CD4-positive, alpha-beta T cell treated with Interleukin-17A for 4 hours (primary cell): ENCODE measurements at regions not wholly inside any gene's neighbourhood (a gene's known extent, or its start where the extent isn't known, plus 50 kb on each side); places are given as distances from the start of the nearest gene placed in this dataset.

Experiments used
- DNase-seq: peaks from one replicate; pipeline ENCODE4 v3.0.0-alpha.2; 2020; ENCODE audit warnings: mixed read lengths

- no peak for DNase-seq
Measured at GRCh38 chr4:24476282-24476681, 108.1 kb downstream of the DHX15 start.

GRCh38 chr4:24475756-24476155, 108.6 kb downstream of the DHX15 start:
- DNase-seq, result no peak

GRCh38 chr4:24473309-24473721, 111.0 kb downstream of the DHX15 start:
- peak; percentile 14 for DNase-seq

GRCh38 chr4:24472514-24473308, 111.6 kb downstream of the DHX15 start:
- peak; percentile 62 for DNase-seq

GRCh38 chr4:24472161-24472510, 112.2 kb downstream of the DHX15 start:
- DNase-seq, result no peak

GRCh38 chr4:24471486-24472160, 112.7 kb downstream of the DHX15 start:
- DNase-seq, result no peak

GRCh38 chr4:24470666-24471485, 113.5 kb downstream of the DHX15 start:
- peak; percentile 15 for DNase-seq

- DNase-seq, result no peak
Measured at GRCh38 chr4:24468071-24468470, 116.3 kb downstream of the DHX15 start.

GRCh38 chr4:24464566-24464965, 119.8 kb downstream of the DHX15 start:
- DNase-seq, result no peak

GRCh38 chr4:24456431-24456830, 127.9 kb downstream of the DHX15 start:
- DNase-seq, result no peak

- no peak for DNase-seq
Measured at GRCh38 chr4:24453951-24454350, 130.4 kb downstream of the DHX15 start.

- no peak for DNase-seq
Measured at GRCh38 chr4:24451870-24452269, 132.5 kb downstream of the DHX15 start.

GRCh38 chr4:24443200-24443599, 141.2 kb downstream of the DHX15 start:
- no peak for DNase-seq

GRCh38 chr4:24440765-24441164, 143.6 kb downstream of the DHX15 start:
- no peak for DNase-seq

- no peak for DNase-seq
Measured at GRCh38 chr4:24434241-24434640, 150.1 kb downstream of the DHX15 start.

- DNase-seq, result no peak
Measured at GRCh38 chr4:24433515-24434214, 150.7 kb downstream of the DHX15 start.

- DNase-seq, result no peak
Measured at GRCh38 chr4:24428850-24429249, 155.5 kb downstream of the DHX15 start.

- DNase-seq, result no peak
Measured at GRCh38 chr4:24426557-24426956, 157.8 kb downstream of the DHX15 start.

GRCh38 chr4:24425863-24426262, 158.5 kb downstream of the DHX15 start:
- DNase-seq, result no peak

- DNase-seq, result no peak
Measured at GRCh38 chr4:24423670-24424069, 160.7 kb downstream of the DHX15 start.

- DNase-seq, result no peak
Measured at GRCh38 chr4:24422644-24423043, 161.7 kb downstream of the DHX15 start.

- peak; percentile 71 for DNase-seq
Measured at GRCh38 chr4:24419181-24420034, 164.9 kb downstream of the DHX15 start.
